IMR-90 (cell line): ENCODE measurements at regions not wholly inside any gene's neighbourhood (a gene's known extent, or its start where the extent isn't known, plus 50 kb on each side); places are given as distances from the start of the nearest gene placed in this dataset.

ENCODE experiments used
- ATAC-seq: fragments of 200-7000 bp; cut with Tn5 transposase; 2 replicates; pipeline ENCODE4 v1.9.1; 2020; ENCODE audit warnings: low read depth, mild to moderate bottlenecking, moderate library complexity
- BruUV-seq: library from RNA; stranded (reverse); fragments of 400-500 nt; replicated peaks from 2 replicates; lab custom pipeline; 2021; lab: Mats Ljungman, UMichigan
- CTCF ChIA-PET: fragments of 300-600 bp; formaldehyde crosslinking; extraction: SDS; loops from one replicate; lab custom pipeline; 2021; ENCODE audit warnings: antibody characterized with exemption; lab: Yijun Ruan, JAX
- POLR2A ChIA-PET: fragments of 300-600 bp; sonication (Branson Sonifier 250); formaldehyde crosslinking; loops from one replicate; lab custom pipeline; 2022; ENCODE audit warnings: antibody characterized with exemption; ENCODE audit not compliant: unreplicated experiment; lab: Charles Lee
- DNase-seq: peaks from one replicate; pipeline ENCODE4 v3.0.0; 2013
- H2AFZ ChIP-seq: replicated peaks from 2 replicates; pipeline ENCODE3; 2013; ENCODE audit warnings: low read length, mild to moderate bottlenecking; ENCODE audit not compliant: poor library complexity
- H2AK5ac ChIP-seq: 2 replicates; pipeline ENCODE4 v1.6.1; 2013; ENCODE audit warnings: low read depth, low read length, inconsistent platforms
- H2AK9ac ChIP-seq: replicated peaks from 2 replicates; pipeline ENCODE3; 2013; ENCODE audit warnings: mild to moderate bottlenecking, low read depth, low read length, moderate library complexity; ENCODE audit not compliant: poor library complexity
- H2BK120ac ChIP-seq: 2 replicates; pipeline ENCODE4 v1.6.1; 2013; ENCODE audit warnings: low read depth, low read length, inconsistent platforms
- H2BK15ac ChIP-seq: 3 replicates; pipeline ENCODE4 v1.6.1; 2013; ENCODE audit warnings: low read depth, low read length, inconsistent platforms
- H2BK20ac ChIP-seq: 2 replicates; pipeline ENCODE4 v1.6.1; 2013; ENCODE audit warnings: low read depth, mild to moderate bottlenecking, inconsistent platforms, low read length, moderate library complexity
- H2BK5ac ChIP-seq: 2 replicates; pipeline ENCODE4 v1.6.1; 2013; ENCODE audit warnings: mild to moderate bottlenecking, low read depth, low read length, inconsistent platforms; ENCODE audit not compliant: poor library complexity, severe bottlenecking
- H3K14ac ChIP-seq: replicated peaks from 2 replicates; pipeline ENCODE4 v1.6.1; 2013; ENCODE audit warnings: low read depth, low read length, inconsistent platforms
- H3K18ac ChIP-seq: 2 replicates; pipeline ENCODE4 v1.6.1; 2013; ENCODE audit warnings: low read depth, low read length, control low read depth
- H3K23ac ChIP-seq: 2 replicates; pipeline ENCODE4 v1.6.1; 2013; ENCODE audit warnings: low read depth, low read length, inconsistent platforms
- H3K27ac ChIP-seq: 2 replicates; pipeline ENCODE4 v1.5.1; 2013; ENCODE audit warnings: mild to moderate bottlenecking, control low read depth, low read length; ENCODE audit not compliant: insufficient read depth
- H3K27me3 ChIP-seq: 2 replicates; pipeline ENCODE4 v1.6.1; 2013; ENCODE audit warnings: low read length; ENCODE audit not compliant: control insufficient read depth, insufficient read depth
- H3K36me3 ChIP-seq: 2 replicates; pipeline ENCODE4 v1.6.1; 2013; ENCODE audit warnings: low read length, mixed read lengths; ENCODE audit not compliant: control insufficient read depth, insufficient read depth
- H3K4ac ChIP-seq: 2 replicates; pipeline ENCODE4 v1.6.1; 2013; ENCODE audit warnings: low read depth, low read length, inconsistent platforms
- H3K4me1 ChIP-seq: 2 replicates; pipeline ENCODE4 v1.6.1; 2013; ENCODE audit warnings: low read length, mixed read lengths; ENCODE audit not compliant: control insufficient read depth, insufficient read depth
- H3K4me2 ChIP-seq: 2 replicates; pipeline ENCODE4 v1.6.1; 2013; ENCODE audit warnings: low read depth, mild to moderate bottlenecking, control low read depth, low read length, moderate library complexity
- H3K4me3 ChIP-seq: 2 replicates; pipeline ENCODE4 v1.5.1; 2013; ENCODE audit warnings: low read depth, mild to moderate bottlenecking, control low read depth, low read length, moderate library complexity; ENCODE audit not compliant: insufficient read depth
- H3K56ac ChIP-seq: 2 replicates; pipeline ENCODE4 v1.6.1; 2013; ENCODE audit warnings: low read length, inconsistent platforms; ENCODE audit not compliant: insufficient read depth; ENCODE audit errors: extremely low read depth
- H3K79me1 ChIP-seq, 2 experiments: 2 replicates each; pipeline ENCODE4 v1.6.1; 2013; ENCODE audit warnings: low read length in 2 of 2, inconsistent platforms in 1 of 2, low read depth in 1 of 2
- H3K9ac ChIP-seq: 2 replicates; pipeline ENCODE4 v1.6.1; 2013; ENCODE audit warnings: low read depth, low read length, control low read depth
- H3K9me1 ChIP-seq: 2 replicates; pipeline ENCODE4 v1.6.1; 2013; ENCODE audit warnings: low read length, inconsistent platforms; ENCODE audit not compliant: insufficient read depth
- H3K9me3 ChIP-seq: 2 replicates; pipeline ENCODE4 v1.6.1; 2013; ENCODE audit warnings: low read length; ENCODE audit not compliant: control insufficient read depth, insufficient read depth
- H4K20me1 ChIP-seq: 2 replicates; pipeline ENCODE4 v1.6.1; 2013; ENCODE audit warnings: low read length, inconsistent platforms; ENCODE audit not compliant: insufficient read depth
- H4K5ac ChIP-seq: 2 replicates; pipeline ENCODE4 v1.6.1; 2013; ENCODE audit warnings: mild to moderate bottlenecking, low read depth, low read length, control low read depth
- H4K8ac ChIP-seq, 2 experiments: 2 replicates each; pipeline ENCODE4 v1.6.1; 2013; ENCODE audit warnings: low read depth in 2 of 2, low read length in 2 of 2, control low read depth in 1 of 2, inconsistent platforms in 1 of 2
- H4K91ac ChIP-seq: 2 replicates; pipeline ENCODE4 v1.6.1; 2013; ENCODE audit warnings: low read depth, low read length, inconsistent platforms; ENCODE audit not compliant: insufficient read depth
- CEBPB ChIP-seq: IDR thresholded peaks from 2 replicates; pipeline ENCODE4 v1.6.1; 2012; ENCODE audit warnings: low read depth, low read length, improper control_type of control experiment
- CTCF ChIP-seq: conservative IDR thresholded peaks from 2 replicates; pipeline ENCODE4 v1.5.1; 2012; ENCODE audit warnings: mild to moderate bottlenecking, low read depth, low read length, improper control_type of control experiment
- FOS ChIP-seq: fragments of 150-350 bp; IDR thresholded peaks from 2 replicates; pipeline ENCODE4 v1.6.1; 2016; ENCODE audit warnings: low read depth, low read length
- MAFK ChIP-seq: IDR thresholded peaks from 2 replicates; pipeline ENCODE4 v1.6.1; 2012; ENCODE audit warnings: low read depth, low read length, improper control_type of control experiment
- MAZ ChIP-seq: IDR thresholded peaks from 2 replicates; pipeline ENCODE4 v1.6.1; 2012; ENCODE audit warnings: low read depth, mild to moderate bottlenecking, low read length, improper control_type of control experiment, moderate library complexity, borderline replicate concordance
- MXI1 ChIP-seq: IDR thresholded peaks from 2 replicates; pipeline ENCODE4 v1.6.1; 2012; ENCODE audit warnings: low read depth, mild to moderate bottlenecking, low read length, moderate library complexity, borderline replicate concordance
- NFE2L2 ChIP-seq: fragments of 150-350 bp; IDR thresholded peaks from 2 replicates; pipeline ENCODE4 v1.6.1; 2016; ENCODE audit warnings: low read depth, mild to moderate bottlenecking, low read length
- RAD21 ChIP-seq: IDR thresholded peaks from 2 replicates; pipeline ENCODE4 v1.6.1; 2012; ENCODE audit warnings: low read length, improper control_type of control experiment
- SMC3 ChIP-seq: fragments of 150-350 bp; IDR thresholded peaks from 2 replicates; pipeline ENCODE4 v1.6.1; 2016; ENCODE audit warnings: low read depth, mild to moderate bottlenecking, antibody characterized with exemption, low read length, moderate library complexity
- USF2 ChIP-seq: fragments of 150-350 bp; IDR thresholded peaks from 2 replicates; pipeline ENCODE4 v1.6.1; 2017; ENCODE audit warnings: mild to moderate bottlenecking, antibody characterized with exemption, low read length, low read depth
- WGBS, 2 experiments: methylation state at CpG; one replicate each; pipeline versions ENCODE4 v1.1.5 to v1.1.7; 2013; ENCODE audit warnings: missing lambda C conversion rate in 2 of 2; ENCODE audit not compliant: insufficient read length in 1 of 2; ENCODE audit errors: extremely low coverage in 2 of 2; 5-methylcytosine and 5-hydroxymethylcytosine counted together
- dilution Hi-C: fragments of 300-500 bp; cut with HindIII; formaldehyde crosslinking; loops from one replicate; pipeline ENCODE4 v1.14.3; 2018; ENCODE audit warnings: low sequenced_read_pairs; ENCODE audit not compliant: unreplicated experiment
- in situ Hi-C: fragments of 300-500 bp; cut with MboI; formaldehyde crosslinking; loops from 3 replicates; pipeline ENCODE4 v1.14.3; 2019; ENCODE audit warnings: low sequenced_read_pairs, inconsistent platforms, mixed read lengths
- intact Hi-C: fragments of 100-400 bp; cut with micrococcal nuclease; formaldehyde crosslinking; loops from 2 replicates; pipeline ENCODE4 v1.10.0; 2022

- Histone ChIP-seq H3K4me2 (no peak overlapping the region), H3K14ac (no peak overlapping the region), H2AK9ac (peak overlapping the region; percentile 60), H2BK120ac (0 out of 2 replicates have a peak overlapping the region, but pooled peaks have one; percentile 42), H2BK15ac (peak overlapping the region; percentile 74; the same call in 1 of the 3 replicates), H3K4me1 (peaks cover 7% of the 10 kb centered on the region; the same call in 1 of the 2 replicates), H2AK5ac (peak overlapping the region; percentile 61; the same call in 1 of the 2 replicates), H3K79me1 (no peaks in the 10 kb centered on the region), H3K56ac (no peak overlapping the region), H2BK20ac (peak overlapping the region; percentile 14; the same call in 1 of the 2 replicates), H3K4ac (peak overlapping the region; percentile 7; the same call in 1 of the 2 replicates), H3K9me3 (no peaks in the 10 kb centered on the region), H3K27ac (no peak overlapping the region), H4K8ac (no peak overlapping the region), H3K9ac (no peak overlapping the region), H4K20me1 (no peaks in the 10 kb centered on the region), H2BK5ac (no peak overlapping the region), H4K5ac (no peak overlapping the region), H3K4me3 (no peak overlapping the region), H3K9me1 (no peaks in the 10 kb centered on the region), H3K23ac (no peak overlapping the region), H4K91ac (no peak overlapping the region), H3K36me3 (no peaks in the 10 kb centered on the region), H3K18ac (no peak overlapping the region), H2AFZ (peak overlapping the region; percentile 74), H3K27me3 (no peaks in the 10 kb centered on the region)
- in situ Hi-C loops (no loop called here), dilution Hi-C loops (no loop called here), intact Hi-C loops (loop anchor here (5.0 to 10.0 kb wide), 2 partner anchors 162 to 324 kb away; partner anchors contain the start of gene SALL4)
- peak; percentile 63 for DNase-seq
- ATAC-seq = peak; percentile 90
- BruUV-seq = no TSS peak
- ChIA-PET POLR2A (interaction anchor here (0.6 kb wide), 1 partner anchor 270 kb away, joined by 3 read pairs; no protein-coding TSS in a partner anchor), CTCF (interaction anchor here (0.6 to 1.0 kb wide), 4 partner anchors 11 to 324 kb away, joined by 3 to 6 read pairs (median 4); no protein-coding TSS in a partner anchor)
- TF ChIP-seq CEBPB (no peak), CTCF (peak; percentile 60), FOS (no peak), MAFK (no peak), SMC3 (peak; percentile 49), MXI1 (no peak), NFE2L2 (no peak), MAZ (no peak), RAD21 (peak; percentile 56), USF2 (no peak)
- no CpG with 5 or more reads among the region's 8 CpGs for WGBS, 2 experiments
Measured at GRCh38 chr20:51966296-51966971, 164.1 kb upstream of the SALL4 start.
